ENCODE measurements at regions not wholly inside any gene's neighbourhood (a gene's known extent, or its start where the extent isn't known, plus 50 kb on each side); places are given as distances from the start of the nearest gene placed in this dataset.

DNA sequence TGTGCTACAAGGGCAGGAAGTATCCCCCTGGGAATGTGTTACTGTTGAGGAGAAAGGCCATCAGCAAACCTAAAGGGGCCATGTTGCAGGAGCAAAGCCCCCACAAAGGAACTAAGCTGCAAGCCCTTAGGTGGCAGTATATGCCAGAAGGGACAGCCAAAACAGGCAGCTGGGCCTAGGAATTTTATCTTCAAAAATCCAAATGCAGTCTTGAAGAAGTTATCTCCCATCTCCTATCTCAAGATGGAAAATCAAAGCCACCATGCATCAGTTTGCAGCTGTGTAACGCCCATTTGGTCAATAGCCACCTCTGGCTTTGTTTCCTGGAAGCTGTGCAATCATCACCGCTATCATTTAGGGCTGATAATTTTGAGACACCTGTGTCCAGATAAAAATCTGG is 400.3 kb downstream of the ARHGEF28 start:
- Histone ChIP-seq H3K9me2 (replicated peaks; ENCODE audit: low read depth, low read length) (no peaks in the 10 kb centered on the region), H3K36me3 (ENCODE audit: insufficient read depth, low read length) (no peaks in the 10 kb centered on the region), H3K4me2 (ENCODE audit: low read depth, low read length, poor library complexity, severe bottlenecking) (peak overlapping the region; percentile 55), H3K4me1 (ENCODE audit: insufficient read depth, low read length, poor library complexity, severe bottlenecking) (peaks cover 60% of the 10 kb centered on the region), H3K27me3 (ENCODE audit: insufficient read depth, low read length, poor library complexity, severe bottlenecking) (no peaks in the 10 kb centered on the region), H3K79me2 (ENCODE audit: insufficient read depth, low read length) (no peaks in the 10 kb centered on the region), H3K4me3 (ENCODE audit: low read length, poor library complexity, severe bottlenecking) (no peak overlapping the region), H3F3A (ENCODE audit: low read depth) (peaks cover 5% of the 10 kb centered on the region; the same call in 1 of the 2 replicates), H3K9me3 (ENCODE audit: insufficient read depth, low read depth, low read length) (no peaks in the 10 kb centered on the region), H4K20me1 (ENCODE audit: insufficient read depth, low read length, poor library complexity, severe bottlenecking) (no peaks in the 10 kb centered on the region), H3K9ac (ENCODE audit: low read depth, low read length, poor library complexity, severe bottlenecking) (peak overlapping the region; percentile 51), H2AFZ (ENCODE audit: low read length) (peak overlapping the region; percentile 94)
- no peak for TF ChIP-seq EZH2phosphoT487 (IDR thresholded peaks at IDR 0.05; ENCODE audit: borderline replicate concordance)
- TF ChIP-seq, protein P1, sequence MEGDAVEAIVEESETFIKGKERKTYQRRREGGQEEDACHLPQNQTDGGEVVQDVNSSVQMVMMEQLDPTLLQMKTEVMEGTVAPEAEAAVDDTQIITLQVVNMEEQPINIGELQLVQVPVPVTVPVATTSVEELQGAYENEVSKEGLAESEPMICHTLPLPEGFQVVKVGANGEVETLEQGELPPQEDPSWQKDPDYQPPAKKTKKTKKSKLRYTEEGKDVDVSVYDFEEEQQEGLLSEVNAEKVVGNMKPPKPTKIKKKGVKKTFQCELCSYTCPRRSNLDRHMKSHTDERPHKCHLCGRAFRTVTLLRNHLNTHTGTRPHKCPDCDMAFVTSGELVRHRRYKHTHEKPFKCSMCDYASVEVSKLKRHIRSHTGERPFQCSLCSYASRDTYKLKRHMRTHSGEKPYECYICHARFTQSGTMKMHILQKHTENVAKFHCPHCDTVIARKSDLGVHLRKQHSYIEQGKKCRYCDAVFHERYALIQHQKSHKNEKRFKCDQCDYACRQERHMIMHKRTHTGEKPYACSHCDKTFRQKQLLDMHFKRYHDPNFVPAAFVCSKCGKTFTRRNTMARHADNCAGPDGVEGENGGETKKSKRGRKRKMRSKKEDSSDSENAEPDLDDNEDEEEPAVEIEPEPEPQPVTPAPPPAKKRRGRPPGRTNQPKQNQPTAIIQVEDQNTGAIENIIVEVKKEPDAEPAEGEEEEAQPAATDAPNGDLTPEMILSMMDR (conservative IDR thresholded peaks at IDR 0.05; ENCODE audit: low read length) = peak; percentile 52

DNA sequence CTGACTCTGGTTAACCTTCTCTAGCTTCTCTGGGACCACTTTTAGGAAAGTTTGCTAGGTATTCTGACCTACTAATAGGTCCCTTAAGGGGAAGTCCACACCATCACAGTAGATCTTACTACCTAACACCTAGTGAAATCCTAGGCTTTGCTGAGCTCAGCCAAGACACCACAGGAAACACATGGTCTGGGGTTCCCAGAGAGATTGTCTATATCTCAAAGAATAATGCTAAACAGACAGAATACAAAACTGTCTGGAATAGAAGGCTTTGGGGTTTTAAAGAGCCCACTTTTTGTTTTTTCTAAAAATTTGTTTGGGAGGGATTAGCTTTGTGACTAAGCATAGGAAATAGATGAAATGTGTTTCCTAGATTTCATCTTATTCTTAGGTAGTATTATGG is 395.1 kb downstream of the ARHGEF28 start:
- Histone ChIP-seq H3K27me3 (ENCODE audit: insufficient read depth, low read length, poor library complexity, severe bottlenecking) (no peaks in the 10 kb centered on the region), H3K9me3 (ENCODE audit: insufficient read depth, low read depth, low read length) (no peaks in the 10 kb centered on the region), H3K9me2 (replicated peaks; ENCODE audit: low read depth, low read length) (no peaks in the 10 kb centered on the region), H3K9ac (ENCODE audit: low read depth, low read length, poor library complexity, severe bottlenecking) (no peak overlapping the region), H4K20me1 (ENCODE audit: insufficient read depth, low read length, poor library complexity, severe bottlenecking) (no peaks in the 10 kb centered on the region), H3K36me3 (ENCODE audit: insufficient read depth, low read length) (no peaks in the 10 kb centered on the region), H3F3A (ENCODE audit: low read depth) (no peaks in the 10 kb centered on the region), H3K4me3 (ENCODE audit: low read length, poor library complexity, severe bottlenecking) (no peak overlapping the region), H3K79me2 (ENCODE audit: insufficient read depth, low read length) (no peaks in the 10 kb centered on the region), H3K4me1 (ENCODE audit: insufficient read depth, low read length, poor library complexity, severe bottlenecking) (peaks cover 31% of the 10 kb centered on the region), H2AFZ (ENCODE audit: low read length) (no peak overlapping the region), H3K4me2 (ENCODE audit: low read depth, low read length, poor library complexity, severe bottlenecking) (peak overlapping the region; percentile 5)
- TF ChIP-seq, protein P1 (conservative IDR thresholded peaks at IDR 0.05; ENCODE audit: low read length) = no peak
- no peak for TF ChIP-seq EZH2phosphoT487 (IDR thresholded peaks at IDR 0.05; ENCODE audit: borderline replicate concordance)

- H3K9me2 ChIP-seq (replicated peaks; ENCODE audit: low read depth, low read length) = no peaks in the 10 kb centered on the region
- no peak overlapping the region for H2AFZ ChIP-seq (ENCODE audit: low read length)
- H4K20me1 ChIP-seq (ENCODE audit: insufficient read depth, low read length, poor library complexity, severe bottlenecking) = no peaks in the 10 kb centered on the region
- no peaks in the 10 kb centered on the region for H3K79me2 ChIP-seq (ENCODE audit: insufficient read depth, low read length)
- no peaks in the 10 kb centered on the region for H3F3A ChIP-seq (ENCODE audit: low read depth)
- H3K4me2 ChIP-seq (ENCODE audit: low read depth, low read length, poor library complexity, severe bottlenecking) = peak overlapping the region; percentile 5
- no peaks in the 10 kb centered on the region for H3K9me3 ChIP-seq (ENCODE audit: insufficient read depth, low read depth, low read length)
- H3K9ac ChIP-seq (ENCODE audit: low read depth, low read length, poor library complexity, severe bottlenecking) = no peak overlapping the region
- no peaks in the 10 kb centered on the region for H3K27me3 ChIP-seq (ENCODE audit: insufficient read depth, low read length, poor library complexity, severe bottlenecking)
- H3K4me3 ChIP-seq (ENCODE audit: low read length, poor library complexity, severe bottlenecking) = no peak overlapping the region
- H3K36me3 ChIP-seq (ENCODE audit: insufficient read depth, low read length) = no peaks in the 10 kb centered on the region
- H3K4me1 ChIP-seq (ENCODE audit: insufficient read depth, low read length, poor library complexity, severe bottlenecking) = peaks cover 26% of the 10 kb centered on the region
- TF ChIP-seq EZH2phosphoT487 (IDR thresholded peaks at IDR 0.05; ENCODE audit: borderline replicate concordance) = no peak
- TF ChIP-seq, protein P1 (conservative IDR thresholded peaks at IDR 0.05; ENCODE audit: low read length) = no peak
These were observed 394.5 kb downstream of the ARHGEF28 start for GRCh38 chr5:74020503-74020902.

Data from Loucy (cell line).